ENCODE measurements at regions not wholly inside any gene's neighbourhood (a gene's known extent, or its start where the extent isn't known, plus 50 kb on each side); places are given as distances from the start of the nearest gene placed in this dataset.

GRCh38 chr5:130643321-130643720 is 521.7 kb downstream of the HINT1 start:
- DNase-seq (ENCODE audit: low spot score in 2 of 2), result no peak

GRCh38 chr5:130642461-130642860 is 522.6 kb downstream of the HINT1 start:
- Histone ChIP-seq H3K36me3 (no peaks in the 10 kb centered on the region), H3K4me1 (no peaks in the 10 kb centered on the region), H3K27me3 (no peaks in the 10 kb centered on the region), H3K27ac (no peak overlapping the region), H3K9me3 (no peaks in the 10 kb centered on the region), H3K4me3 (no peak overlapping the region)
- TF ChIP-seq, protein P1, sequence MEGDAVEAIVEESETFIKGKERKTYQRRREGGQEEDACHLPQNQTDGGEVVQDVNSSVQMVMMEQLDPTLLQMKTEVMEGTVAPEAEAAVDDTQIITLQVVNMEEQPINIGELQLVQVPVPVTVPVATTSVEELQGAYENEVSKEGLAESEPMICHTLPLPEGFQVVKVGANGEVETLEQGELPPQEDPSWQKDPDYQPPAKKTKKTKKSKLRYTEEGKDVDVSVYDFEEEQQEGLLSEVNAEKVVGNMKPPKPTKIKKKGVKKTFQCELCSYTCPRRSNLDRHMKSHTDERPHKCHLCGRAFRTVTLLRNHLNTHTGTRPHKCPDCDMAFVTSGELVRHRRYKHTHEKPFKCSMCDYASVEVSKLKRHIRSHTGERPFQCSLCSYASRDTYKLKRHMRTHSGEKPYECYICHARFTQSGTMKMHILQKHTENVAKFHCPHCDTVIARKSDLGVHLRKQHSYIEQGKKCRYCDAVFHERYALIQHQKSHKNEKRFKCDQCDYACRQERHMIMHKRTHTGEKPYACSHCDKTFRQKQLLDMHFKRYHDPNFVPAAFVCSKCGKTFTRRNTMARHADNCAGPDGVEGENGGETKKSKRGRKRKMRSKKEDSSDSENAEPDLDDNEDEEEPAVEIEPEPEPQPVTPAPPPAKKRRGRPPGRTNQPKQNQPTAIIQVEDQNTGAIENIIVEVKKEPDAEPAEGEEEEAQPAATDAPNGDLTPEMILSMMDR (IDR thresholded peaks at IDR 0.05), result no peak
- no peak for DNase-seq (ENCODE audit: low spot score in 2 of 2)
- intact Hi-C loops (cut with DNase I), result no loop called here

More at GRCh38 chr5:130643321-130643720, 521.7 kb downstream of the HINT1 start:
- no peak overlapping the region for H3K27ac ChIP-seq
- H3K36me3 ChIP-seq, result no peaks in the 10 kb centered on the region
- H3K9me3 ChIP-seq, result no peaks in the 10 kb centered on the region
- intact Hi-C loops (cut with DNase I), result no loop called here
- no peaks in the 10 kb centered on the region for H3K4me1 ChIP-seq
- TF ChIP-seq, protein P1 (IDR thresholded peaks at IDR 0.05), result no peak
- H3K27me3 ChIP-seq, result no peaks in the 10 kb centered on the region
- H3K4me3 ChIP-seq, result no peak overlapping the region

DNA sequence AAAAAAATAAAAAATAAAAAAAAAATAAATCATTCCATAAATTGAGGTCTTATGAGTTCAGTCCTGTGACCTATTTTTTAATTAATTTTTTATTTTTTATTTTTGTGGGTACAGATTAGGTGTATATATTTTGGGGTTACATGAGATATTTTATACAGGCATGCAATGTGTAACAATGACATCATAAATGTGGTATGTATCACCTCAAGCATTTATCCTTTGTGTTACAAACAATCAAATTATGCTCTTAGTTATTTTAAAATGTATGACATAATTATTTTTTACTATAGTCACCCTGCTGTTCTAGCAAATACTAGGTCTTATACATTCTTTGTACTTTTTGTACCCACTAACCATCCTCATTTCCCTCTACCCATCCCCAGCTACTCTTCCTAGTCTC is 537.9 kb downstream of the HINT1 start:
- no peaks in the 10 kb centered on the region for H3K4me1 ChIP-seq
- DNase-seq (ENCODE audit: low spot score in 2 of 2), result no peak
- TF ChIP-seq, protein P1 (IDR thresholded peaks at IDR 0.05), result no peak
- intact Hi-C loops (cut with DNase I), result no loop called here
- no peaks in the 10 kb centered on the region for H3K27me3 ChIP-seq
- no peak overlapping the region for H3K4me3 ChIP-seq
- peaks cover 0 to 6% of the 10 kb centered on the region in 2 donors for H3K9me3 ChIP-seq
- H3K27ac ChIP-seq, result no peak overlapping the region
- H3K36me3 ChIP-seq, result no peaks in the 10 kb centered on the region

DNA sequence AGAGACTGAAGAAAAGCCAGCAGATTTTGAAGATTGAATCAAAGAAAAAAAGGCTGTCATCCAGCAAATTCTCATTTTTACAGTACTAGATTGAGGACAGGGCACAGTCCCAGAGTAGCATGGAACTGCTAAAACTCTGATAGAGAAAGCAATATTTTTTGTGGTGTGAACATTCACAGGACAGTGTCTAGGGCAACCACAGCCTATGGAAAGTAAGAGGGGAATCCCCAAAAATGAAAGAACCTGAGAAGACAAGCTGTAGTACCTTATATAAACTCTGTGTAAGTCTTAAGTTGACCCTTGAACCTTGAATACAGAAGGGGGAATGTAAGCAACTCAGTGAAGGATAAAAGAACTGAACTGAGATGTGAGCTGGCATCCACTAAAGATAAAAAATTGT is 540.3 kb downstream of the HINT1 start:
- TF ChIP-seq, protein P1 (IDR thresholded peaks at IDR 0.05), result no peak
- intact Hi-C loops (cut with DNase I), result no loop called here
- no peak for DNase-seq (ENCODE audit: low spot score in 2 of 2)
- Histone ChIP-seq H3K27ac (no peak overlapping the region), H3K27me3 (no peaks in the 10 kb centered on the region), H3K9me3 (no peaks in the 10 kb centered on the region), H3K4me1 (no peaks in the 10 kb centered on the region), H3K4me3 (no peak overlapping the region), H3K36me3 (no peaks in the 10 kb centered on the region)

- no peak overlapping the region for H3K27ac ChIP-seq
- intact Hi-C loops (cut with DNase I), result no loop called here
These were observed 548.9 kb downstream of the HINT1 start for GRCh38 chr5:130616161-130616560.

More at GRCh38 chr5:130616161-130616560, 548.9 kb downstream of the HINT1 start:
- DNase-seq (ENCODE audit: low spot score in 2 of 2), result no peak
- no peaks in the 10 kb centered on the region for H3K27me3 ChIP-seq
- H3K4me3 ChIP-seq, result no peak overlapping the region
- no peaks in the 10 kb centered on the region for H3K36me3 ChIP-seq
- H3K9me3 ChIP-seq, result no peaks in the 10 kb centered on the region
- H3K4me1 ChIP-seq, result no peaks in the 10 kb centered on the region
- TF ChIP-seq, protein P1 (IDR thresholded peaks at IDR 0.05), result no peak

Measured in ascending aorta (tissue), 2 donors.